Activated T-cell treated with anti-CD3 and anti-CD28 coated beads, Interleukin-2, amount 50 U/mL, for 1 hour (primary cell): ENCODE measurements at regions not wholly inside any gene's neighbourhood (a gene's known extent, or its start where the extent isn't known, plus 50 kb on each side); places are given as distances from the start of the nearest gene placed in this dataset.

ENCODE experiments used
- DNase-seq: peaks from one replicate; pipeline ENCODE4 v3.0.0-alpha.2; 2020

DNA sequence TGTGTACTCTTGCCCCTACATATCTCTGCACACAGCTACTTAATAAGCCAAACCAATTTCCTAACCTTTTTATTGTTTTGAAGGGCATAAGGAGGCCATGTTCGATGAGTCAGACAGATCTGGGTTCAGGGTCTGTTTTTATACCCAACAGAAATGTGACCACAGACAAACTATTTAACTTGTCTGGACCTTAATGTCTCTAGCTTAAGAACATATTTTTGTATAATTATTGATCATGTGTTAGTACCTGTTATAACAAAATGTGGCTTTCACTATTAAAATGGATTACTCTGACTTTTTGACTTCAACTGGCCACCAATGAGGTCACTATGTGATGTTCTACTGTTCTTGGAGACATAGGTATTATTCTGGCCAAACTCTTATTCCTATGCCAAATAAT is 507.8 kb upstream of the USP24 start:
- no peak for DNase-seq

- no peak for DNase-seq
Observed at GRCh38 chr1:55720261-55720660, 505.1 kb upstream of the USP24 start.

- DNase-seq, result no peak
Observed at GRCh38 chr1:55718758-55719671, 503.9 kb upstream of the USP24 start.

DNA sequence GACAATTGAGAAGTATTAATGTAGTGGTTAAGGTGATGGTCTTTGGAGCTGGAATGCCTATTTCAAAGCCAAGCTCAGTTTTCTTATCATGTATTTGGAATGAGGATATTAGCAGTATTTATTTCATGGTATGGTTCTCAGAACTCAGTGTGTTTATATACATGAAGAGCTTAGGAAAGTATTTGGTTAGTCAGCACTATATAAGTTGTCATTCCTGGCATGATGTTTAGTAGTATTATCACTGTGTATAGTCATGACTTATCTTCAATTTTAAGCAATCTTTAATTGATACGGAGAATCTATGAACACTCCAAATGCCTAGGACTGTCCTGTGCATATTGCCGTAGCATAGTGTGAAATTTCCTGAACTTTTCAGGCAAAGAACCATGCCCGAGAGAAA is 501.9 kb upstream of the USP24 start:
- no peak for DNase-seq

DNA sequence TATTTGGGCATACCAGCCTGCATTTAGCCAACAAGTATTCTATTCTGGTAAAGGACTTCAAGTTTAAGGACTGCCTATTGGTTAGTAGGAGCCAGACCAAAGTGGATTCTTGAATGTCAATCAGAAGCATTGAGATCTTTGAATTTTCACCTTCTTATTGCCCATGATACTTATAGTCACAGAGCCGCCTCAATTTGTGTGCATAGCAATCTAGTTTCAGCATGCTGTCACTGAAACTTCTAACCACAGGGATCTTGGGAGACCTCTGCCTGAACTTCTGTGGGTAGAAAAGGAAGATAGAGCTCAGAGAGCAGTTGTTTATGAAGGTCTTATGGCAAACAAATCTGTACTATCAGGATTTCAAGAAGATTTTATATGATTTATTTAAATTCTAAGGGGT is 501.4 kb upstream of the USP24 start:
- DNase-seq, result no peak

GRCh38 chr1:55716151-55716550 is 501.0 kb upstream of the USP24 start:
- no peak for DNase-seq

- no peak for DNase-seq
Observed at GRCh38 chr1:55714230-55714629, 499.1 kb upstream of the USP24 start.

DNA sequence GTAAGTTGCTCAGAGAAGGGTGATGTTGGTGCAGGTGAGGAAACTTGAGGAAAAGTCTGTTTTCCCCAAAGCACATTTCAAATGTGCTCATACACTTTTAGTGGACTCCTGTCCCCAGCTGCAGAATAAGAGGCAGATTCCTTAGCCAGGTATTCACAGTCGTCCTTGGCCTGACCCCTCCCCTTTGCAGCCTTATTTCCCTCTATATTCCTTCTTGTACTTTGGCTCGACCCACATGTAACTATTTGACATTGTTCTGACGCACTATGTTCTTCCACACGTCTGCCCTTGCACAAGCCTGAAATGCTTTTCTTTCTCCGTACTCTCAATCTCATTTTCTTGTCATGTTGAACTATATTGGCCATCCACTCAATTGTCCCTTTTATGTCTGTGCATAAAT is 498.4 kb upstream of the USP24 start:
- DNase-seq, result no peak

DNA sequence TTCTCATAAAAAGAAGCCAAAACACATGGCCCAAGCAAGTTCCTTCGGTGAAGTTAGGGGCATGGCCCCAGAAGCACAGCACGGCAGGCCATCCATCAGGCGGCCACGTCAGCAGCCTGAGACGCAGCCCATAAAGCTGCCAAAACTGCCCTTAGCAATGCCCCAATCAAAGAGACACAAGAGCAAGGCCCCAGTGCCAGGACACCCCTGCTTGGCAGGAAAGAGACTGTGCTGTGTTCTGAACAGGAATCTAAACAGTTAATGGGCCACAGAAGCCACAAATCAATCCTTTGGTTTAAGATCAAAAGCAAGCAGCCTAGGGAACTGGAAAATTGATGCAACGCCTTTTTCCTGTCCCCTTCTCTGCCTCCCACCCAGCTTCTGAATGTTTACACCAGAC is 497.0 kb upstream of the USP24 start:
- DNase-seq, result no peak

DNA sequence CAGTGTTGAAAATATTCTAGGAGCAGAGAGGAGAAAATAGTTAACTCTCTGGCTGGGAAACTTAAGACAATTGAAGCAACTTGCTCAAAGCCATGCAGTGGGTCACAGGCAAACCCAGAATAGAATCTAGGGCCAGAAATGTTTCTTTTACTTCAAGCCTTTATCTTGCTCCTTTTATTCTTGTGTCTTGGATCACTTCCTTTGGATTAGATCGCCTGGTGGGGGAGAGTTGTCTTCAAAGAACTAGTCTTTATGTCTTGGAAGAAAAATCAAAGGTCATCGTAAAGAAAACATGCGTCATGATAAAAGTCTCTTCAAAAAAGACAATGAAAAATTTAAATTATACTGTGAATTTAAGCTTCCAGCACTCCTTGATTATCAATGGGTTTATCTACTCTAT is 493.6 kb upstream of the USP24 start:
- DNase-seq, result no peak

GRCh38 chr1:55707846-55708245 is 492.7 kb upstream of the USP24 start:
- DNase-seq, result no peak

DNA sequence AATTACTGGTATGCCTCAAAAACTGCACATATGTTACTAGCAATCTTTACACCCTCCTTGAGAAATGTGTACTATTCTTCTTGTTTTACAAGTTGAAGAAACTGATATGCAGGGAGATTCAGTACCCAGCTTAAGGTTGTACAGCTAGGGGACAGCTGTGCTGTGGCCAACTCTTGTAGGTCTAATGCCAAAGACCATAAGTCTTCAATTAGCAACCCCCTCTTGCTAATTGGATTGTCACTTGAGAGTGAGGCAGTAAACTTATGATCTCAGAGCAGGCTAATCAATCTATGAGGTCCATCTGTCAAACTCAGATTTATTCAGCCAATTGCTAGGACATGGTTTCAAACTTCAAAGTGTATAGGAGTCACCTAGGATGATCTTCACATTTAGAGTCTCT is 492.0 kb upstream of the USP24 start:
- no peak for DNase-seq

GRCh38 chr1:55706397-55706796 is 491.2 kb upstream of the USP24 start:
- DNase-seq, result no peak

DNA sequence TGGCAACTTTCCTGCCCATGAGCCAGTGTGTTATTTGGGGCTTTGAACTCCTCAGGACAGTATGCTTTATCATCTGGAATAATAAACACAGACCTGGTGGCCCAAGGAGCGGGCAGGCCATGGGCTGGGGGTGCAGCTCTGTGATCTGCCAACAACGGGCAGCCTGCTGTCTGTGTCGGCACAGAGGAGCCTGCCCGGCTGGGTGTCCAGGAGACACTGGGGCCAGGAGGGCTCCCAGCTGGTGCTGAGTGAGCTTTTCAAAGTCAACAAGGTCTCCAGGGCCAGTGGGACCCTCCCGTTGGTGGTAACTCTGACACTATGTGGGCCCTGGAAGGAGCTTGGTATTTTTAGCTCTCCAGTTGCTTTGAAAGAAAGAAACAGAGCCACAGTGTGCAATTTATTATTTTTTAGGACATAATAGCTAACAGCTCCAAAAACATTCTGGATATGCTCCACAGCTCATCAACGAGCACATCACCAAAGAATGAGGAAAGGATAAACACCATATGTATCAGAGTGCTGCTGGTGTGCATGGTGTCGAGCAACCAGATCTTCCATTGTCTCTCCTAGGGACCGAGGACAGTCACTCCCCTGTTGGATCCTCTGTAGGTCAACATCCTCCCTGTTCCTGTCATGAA is 488.7 kb upstream of the USP24 start:
- no peak for DNase-seq

DNA sequence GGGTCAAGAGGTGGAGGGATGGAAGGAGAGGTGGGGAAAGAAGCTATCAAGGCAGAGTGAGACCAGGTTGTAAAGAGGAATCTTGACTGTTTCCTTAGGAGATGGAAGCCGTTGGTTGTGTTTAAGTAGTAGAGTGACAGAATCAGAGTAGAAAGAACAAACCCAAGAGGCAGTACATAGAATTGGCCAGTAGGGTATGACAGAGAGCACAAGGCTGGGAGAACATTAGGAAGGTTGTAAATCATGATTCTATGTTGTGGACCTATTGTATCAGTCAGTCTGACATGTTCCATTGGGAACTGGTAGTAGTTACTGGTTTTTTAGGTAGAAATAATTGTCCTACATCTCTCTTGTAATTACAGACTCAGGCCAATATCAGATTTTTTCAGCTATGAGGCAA is 486.9 kb upstream of the USP24 start:
- no peak for DNase-seq

DNA sequence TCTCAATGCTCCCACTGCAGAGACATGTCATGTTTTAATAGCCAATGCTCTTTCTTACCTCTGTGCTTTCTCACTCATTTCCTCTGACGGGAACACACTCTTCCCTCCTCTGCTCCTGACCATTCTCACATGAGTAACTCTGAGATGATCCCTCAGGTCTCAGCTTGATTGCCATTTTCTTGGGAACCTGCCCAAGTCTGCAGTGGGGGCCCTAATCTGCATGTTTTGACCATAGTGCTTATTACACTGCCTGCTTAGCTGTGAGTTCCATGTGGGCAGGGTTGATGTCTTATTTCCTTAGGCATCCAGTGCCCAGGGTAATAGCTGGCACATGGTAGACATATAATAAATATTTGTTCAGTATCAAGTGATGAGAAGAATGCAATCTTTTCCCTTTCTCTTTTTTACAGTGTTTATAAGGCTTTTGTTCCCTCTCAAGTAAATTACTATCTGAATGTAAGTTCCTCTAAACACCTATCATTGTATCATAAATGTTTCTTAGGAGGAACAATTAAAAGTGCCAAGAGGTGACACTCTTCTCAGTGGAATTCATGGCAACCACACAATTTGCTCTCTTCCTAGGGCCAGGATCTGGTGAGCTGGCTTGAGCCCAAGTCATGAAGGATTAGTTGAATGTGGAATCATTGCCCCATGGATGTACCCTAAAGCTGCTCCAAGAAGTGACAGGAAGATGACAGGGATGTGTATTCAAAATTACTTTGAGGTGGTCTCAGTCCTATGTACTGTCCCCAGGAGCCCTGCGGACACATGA is 485.4 kb upstream of the USP24 start:
- no peak for DNase-seq

DNA sequence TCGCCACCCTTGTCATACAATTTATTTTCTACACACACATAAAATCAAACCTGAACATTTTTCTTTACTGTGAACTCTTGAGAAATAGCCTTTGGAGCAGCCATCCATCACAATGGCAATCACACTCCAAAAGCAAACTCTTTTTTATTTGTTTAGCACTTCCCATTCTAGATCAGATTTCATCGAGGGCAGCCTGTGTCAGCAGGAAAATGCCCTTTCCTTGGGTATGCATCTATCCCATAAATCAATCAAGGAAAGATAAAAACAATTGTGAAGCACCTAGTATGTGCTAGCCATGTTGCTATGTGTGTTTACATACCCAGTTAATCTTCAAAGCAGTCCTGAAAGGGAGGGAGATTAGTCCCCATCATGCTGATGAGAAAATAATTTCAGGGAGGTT is 484.1 kb upstream of the USP24 start:
- no peak for DNase-seq

GRCh38 chr1:55697997-55698535 is 482.9 kb upstream of the USP24 start:
- no peak for DNase-seq

DNA sequence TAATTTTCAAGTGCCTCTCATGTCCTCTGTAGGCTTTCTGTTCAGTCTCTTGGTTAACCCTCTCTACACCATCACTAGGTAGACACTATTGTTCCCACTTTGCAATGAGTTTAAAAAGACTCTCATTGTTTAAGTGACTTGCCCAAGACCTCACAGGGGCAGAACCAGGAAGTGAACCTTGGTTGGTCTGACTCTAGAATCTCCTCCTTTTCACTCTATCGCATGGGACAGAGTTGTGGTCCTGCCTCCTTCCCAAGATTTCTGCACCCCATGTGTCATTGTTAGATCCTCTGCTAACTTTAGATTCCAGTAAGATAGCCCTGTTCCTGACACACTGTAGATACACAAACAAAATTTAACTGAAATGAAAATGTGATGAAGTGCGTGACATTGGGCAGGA is 481.7 kb upstream of the USP24 start:
- DNase-seq, result no peak

DNA sequence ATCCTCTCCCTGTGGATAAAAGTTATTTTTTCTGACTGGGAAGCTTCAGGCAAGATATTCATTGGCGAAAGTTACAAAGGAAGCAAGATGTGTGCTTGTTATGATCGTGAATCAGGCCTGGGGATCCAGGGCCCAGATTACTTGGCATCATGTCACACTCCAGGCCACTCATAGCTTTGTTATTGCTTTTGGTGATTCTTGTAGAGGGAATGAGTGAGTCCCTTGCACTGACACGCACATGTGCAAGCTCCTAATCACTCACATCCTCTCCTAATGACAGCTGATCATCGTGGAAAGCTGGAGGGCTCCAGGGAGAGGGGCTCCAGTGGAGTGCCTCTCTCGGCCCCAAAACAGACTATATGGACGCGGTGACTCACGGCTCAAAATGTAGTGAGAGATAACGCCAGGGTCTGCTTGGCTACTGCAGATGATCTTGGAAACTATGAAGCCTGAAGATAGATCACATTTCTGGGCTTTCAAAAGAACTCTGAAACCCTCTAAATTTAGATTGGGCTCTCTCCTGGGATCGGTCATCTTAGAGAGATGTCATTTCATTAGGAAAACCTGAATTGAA is 481.1 kb upstream of the USP24 start:
- DNase-seq, result no peak

GRCh38 chr1:55695552-55695951 is 480.4 kb upstream of the USP24 start:
- no peak for DNase-seq

DNA sequence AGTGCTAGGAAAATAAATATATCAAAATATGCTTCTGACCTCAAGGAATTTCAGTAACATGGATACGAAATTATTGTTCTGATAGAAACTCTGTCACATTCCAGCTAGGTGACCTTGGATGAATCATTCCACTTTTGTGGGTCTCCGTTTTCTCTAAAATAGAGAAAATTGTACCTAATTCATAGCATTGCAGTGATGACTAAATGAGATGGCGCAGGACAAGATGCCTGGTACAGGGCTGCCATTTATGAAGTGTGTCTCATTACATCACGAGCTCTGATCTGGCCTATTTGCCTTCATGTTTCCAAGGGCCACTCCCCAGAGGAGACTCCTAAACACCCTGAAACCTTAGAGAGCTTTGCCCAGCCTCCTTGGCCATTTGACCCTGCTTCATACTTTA is 480.0 kb upstream of the USP24 start:
- no peak for DNase-seq

GRCh38 chr1:55694310-55694801 is 479.2 kb upstream of the USP24 start:
- DNase-seq, result no peak
